Body of pancreas (tissue), 4 donors: ENCODE measurements at regions not wholly inside any gene's neighbourhood (a gene's known extent, or its start where the extent isn't known, plus 50 kb on each side); places are given as distances from the start of the nearest gene placed in this dataset.

ENCODE experiments used
- POLR2A ChIP-seq, 3 donors: fragments of 450-650 bp; IDR thresholded peaks; one replicate each; pipeline ENCODE4 v1.6.1; 2016; ENCODE audit warnings: antibody characterized with exemption in 3 of 3, mild to moderate bottlenecking in 2 of 3
- TF ChIP-seq, protein P1 (sequence below), 7 experiments: fragments of 450-650 bp in 4 of 7; fragments of 200-600 bp in 3 of 7; sonication (generic) in 3 of 7; IDR thresholded peaks; one replicate each; pipeline ENCODE4 v1.5.1; 2016 to 2019; ENCODE audit warnings: antibody characterized with exemption in 7 of 7

DNA sequence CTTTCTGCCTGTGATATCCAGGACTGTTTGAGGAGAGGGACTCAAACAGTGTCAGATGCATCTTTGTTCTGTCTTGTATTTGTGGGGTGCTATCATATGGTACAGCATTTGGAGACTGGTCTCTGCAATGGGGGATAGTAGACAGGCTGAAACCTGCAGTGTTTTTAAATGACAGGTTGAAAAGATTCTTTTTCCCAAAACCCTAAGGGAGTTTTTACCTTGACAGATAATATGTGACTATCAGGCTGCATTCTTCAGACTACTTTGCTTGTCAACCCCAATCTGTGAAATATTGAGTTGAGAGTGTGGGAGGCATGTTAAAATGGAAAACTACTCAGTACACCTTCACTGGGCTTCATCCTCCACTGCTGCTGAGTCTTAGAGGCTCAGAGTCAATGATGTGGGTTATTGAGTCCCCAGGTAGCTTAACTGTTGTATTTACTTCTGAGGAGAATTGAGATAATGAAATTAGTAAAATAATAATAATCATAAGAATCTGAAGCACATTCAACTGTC is 274.9 kb downstream of the GASK1B start:
- TF ChIP-seq, protein P1, sequence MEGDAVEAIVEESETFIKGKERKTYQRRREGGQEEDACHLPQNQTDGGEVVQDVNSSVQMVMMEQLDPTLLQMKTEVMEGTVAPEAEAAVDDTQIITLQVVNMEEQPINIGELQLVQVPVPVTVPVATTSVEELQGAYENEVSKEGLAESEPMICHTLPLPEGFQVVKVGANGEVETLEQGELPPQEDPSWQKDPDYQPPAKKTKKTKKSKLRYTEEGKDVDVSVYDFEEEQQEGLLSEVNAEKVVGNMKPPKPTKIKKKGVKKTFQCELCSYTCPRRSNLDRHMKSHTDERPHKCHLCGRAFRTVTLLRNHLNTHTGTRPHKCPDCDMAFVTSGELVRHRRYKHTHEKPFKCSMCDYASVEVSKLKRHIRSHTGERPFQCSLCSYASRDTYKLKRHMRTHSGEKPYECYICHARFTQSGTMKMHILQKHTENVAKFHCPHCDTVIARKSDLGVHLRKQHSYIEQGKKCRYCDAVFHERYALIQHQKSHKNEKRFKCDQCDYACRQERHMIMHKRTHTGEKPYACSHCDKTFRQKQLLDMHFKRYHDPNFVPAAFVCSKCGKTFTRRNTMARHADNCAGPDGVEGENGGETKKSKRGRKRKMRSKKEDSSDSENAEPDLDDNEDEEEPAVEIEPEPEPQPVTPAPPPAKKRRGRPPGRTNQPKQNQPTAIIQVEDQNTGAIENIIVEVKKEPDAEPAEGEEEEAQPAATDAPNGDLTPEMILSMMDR (IDR thresholded peaks at IDR 0.05), result no peak
- TF ChIP-seq POLR2A (IDR thresholded peaks at IDR 0.05), result no peak
